Lower lobe of right lung (tissue), 2 donors: ENCODE measurements at regions not wholly inside any gene's neighbourhood (a gene's known extent, or its start where the extent isn't known, plus 50 kb on each side); places are given as distances from the start of the nearest gene placed in this dataset.
"Not testable (repeated sequence)": the region's sequence is repeated elsewhere in the genome, so short reads cannot be mapped to it uniquely, and the experiment has no call there.

Experiments used
- ATAC-seq, 2 donors: fragments of 200-7000 bp; cut with Tn5 transposase; one replicate each; pipeline ENCODE4 v1.9.1; 2020 to 2022; ENCODE audit warnings: mild to moderate bottlenecking in 2 of 2, moderate library complexity in 2 of 2
- DNase-seq: peaks from one replicate; pipeline ENCODE4 v3.0.0-alpha.2; 2020
- H3K27ac ChIP-seq: fragments of 200-600 bp; one replicate; pipeline ENCODE4 v1.8.0; 2022
- H3K27me3 ChIP-seq: fragments of 200-600 bp; one replicate; pipeline ENCODE4 v1.8.0; 2022; ENCODE audit warnings: low read depth
- H3K36me3 ChIP-seq: fragments of 200-600 bp; one replicate; pipeline ENCODE4 v1.8.0; 2022; ENCODE audit warnings: mild to moderate bottlenecking
- H3K4me1 ChIP-seq: fragments of 200-600 bp; one replicate; pipeline ENCODE4 v1.8.0; 2022
- H3K4me3 ChIP-seq: fragments of 200-600 bp; one replicate; pipeline ENCODE4 v1.8.0; 2022; ENCODE audit warnings: mild to moderate bottlenecking
- H3K9me3 ChIP-seq: fragments of 200-600 bp; one replicate; pipeline ENCODE4 v1.8.0; 2022
- CTCF ChIP-seq: fragments of 200-600 bp; IDR thresholded peaks from one replicate; pipeline ENCODE4 v1.8.0; 2022; ENCODE audit warnings: antibody characterized with exemption, mild to moderate bottlenecking
- intact Hi-C: fragments of 100-400 bp; cut with DNase I; formaldehyde crosslinking; loops from one replicate; pipeline ENCODE4 v1.11.0; 2022
- donor health status: DM: no; HTN: yes; CAD: no; lungs with severe emphysema.

GRCh38 chr9:33721674-33722358 is 73.5 kb upstream of the PRSS3 start:
- Histone ChIP-seq H3K27me3 (no peaks in the 10 kb centered on the region), H3K4me1 (peaks cover 19% of the 10 kb centered on the region), H3K27ac (no peak overlapping the region), H3K9me3 (no peaks in the 10 kb centered on the region), H3K36me3 (no peaks in the 10 kb centered on the region), H3K4me3 (no peak overlapping the region)
- peak; percentile 93 for DNase-seq
- intact Hi-C loops: loop anchor here (5.0 kb wide), 1 partner anchor 95 kb away; no protein-coding TSS in a partner anchor
- peak; percentile 90 to 98 for ATAC-seq
- TF ChIP-seq CTCF: peak; percentile 100

DNA sequence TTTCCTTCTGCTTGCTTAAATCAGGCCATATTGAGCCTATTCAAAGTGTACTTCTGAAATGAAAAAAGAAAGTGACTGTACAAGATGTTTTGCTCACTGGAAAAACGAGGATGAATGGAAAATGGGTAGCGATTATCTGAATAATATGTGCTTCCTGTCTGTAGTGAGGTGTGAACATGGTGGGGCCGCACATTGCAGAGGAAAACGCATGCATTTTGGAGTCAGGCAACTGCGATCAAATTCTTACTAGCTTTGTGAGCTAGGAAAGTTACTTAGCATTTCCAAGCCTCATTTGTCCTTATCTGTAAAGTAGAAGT is 73.0 kb upstream of the PRSS3 start:
- DNase-seq (no peak), ATAC-seq (no peak)
- no peak for TF ChIP-seq CTCF
- Histone ChIP-seq H3K9me3 (no peaks in the 10 kb centered on the region), H3K4me3 (no peak overlapping the region), H3K27ac (no peak overlapping the region), H3K27me3 (no peaks in the 10 kb centered on the region), H3K36me3 (no peaks in the 10 kb centered on the region), H3K4me1 (peaks cover 19% of the 10 kb centered on the region)
- intact Hi-C loops: loop anchor here (5.0 kb wide), 1 partner anchor 95 kb away; no protein-coding TSS in a partner anchor

- no peak for ATAC-seq
- DNase-seq: no peak
- H3K36me3 ChIP-seq: no peaks in the 10 kb centered on the region
- H3K27ac ChIP-seq: no peak overlapping the region
- no peaks in the 10 kb centered on the region for H3K27me3 ChIP-seq
- TF ChIP-seq CTCF: no peak
- peaks cover 4% of the 10 kb centered on the region for H3K9me3 ChIP-seq
- intact Hi-C loops: no loop called here
- H3K4me1 ChIP-seq: no peaks in the 10 kb centered on the region
- no peak overlapping the region for H3K4me3 ChIP-seq
Observed at GRCh38 chr9:33728613-33729012, 66.7 kb upstream of the PRSS3 start.

DNA sequence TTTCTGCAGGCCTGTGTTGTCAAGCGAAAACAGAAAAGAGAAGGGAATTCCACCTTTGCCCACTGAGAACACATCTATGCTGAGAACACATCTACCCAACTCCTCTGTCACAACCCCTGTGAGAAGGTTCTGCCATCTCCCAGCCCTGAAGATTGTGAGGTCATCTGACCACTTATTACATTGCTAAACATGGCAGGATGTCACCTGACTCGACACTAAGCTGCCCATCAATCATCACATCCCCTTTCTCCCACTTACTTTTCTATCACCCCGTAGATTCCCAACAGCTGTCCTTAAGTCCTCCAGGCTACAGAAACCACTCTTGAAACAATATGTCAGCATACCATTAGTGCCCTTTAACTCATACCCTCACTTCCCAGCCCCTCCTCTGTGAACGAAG is 64.2 kb upstream of the PRSS3 start:
- Histone ChIP-seq H3K9me3 (peaks cover 4% of the 10 kb centered on the region), H3K36me3 (no peaks in the 10 kb centered on the region), H3K4me3 (no peak overlapping the region), H3K27ac (no peak overlapping the region), H3K27me3 (peaks cover 6% of the 10 kb centered on the region), H3K4me1 (no peaks in the 10 kb centered on the region)
- intact Hi-C loops: no loop called here
- no peak for ATAC-seq
- no peak for DNase-seq
- no peak for TF ChIP-seq CTCF

DNA sequence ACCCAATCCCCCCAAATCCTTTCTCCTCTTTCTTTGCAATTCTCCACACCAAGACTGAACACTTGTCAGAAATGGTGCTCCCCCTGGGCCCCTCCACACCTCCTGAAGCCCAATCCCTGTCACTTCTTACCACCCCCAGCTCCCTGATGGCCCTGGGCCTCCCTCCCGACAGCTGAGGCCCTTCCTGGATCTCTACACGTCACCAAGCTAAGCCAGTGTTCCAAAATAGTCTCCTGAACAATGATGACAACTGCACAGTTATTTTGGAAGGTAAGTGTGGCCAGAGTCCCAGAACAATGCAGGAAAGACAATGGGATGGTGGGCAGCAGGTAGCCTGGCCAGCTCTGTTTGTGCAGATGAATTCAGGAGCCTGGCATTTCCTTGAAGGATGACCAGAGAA is 63.7 kb upstream of the PRSS3 start:
- H3K36me3 ChIP-seq: no peaks in the 10 kb centered on the region
- no peak overlapping the region for H3K4me3 ChIP-seq
- no peak overlapping the region for H3K27ac ChIP-seq
- no peak for TF ChIP-seq CTCF
- H3K4me1 ChIP-seq: no peaks in the 10 kb centered on the region
- H3K27me3 ChIP-seq: peaks cover 11% of the 10 kb centered on the region
- no peak for ATAC-seq
- DNase-seq: no peak
- H3K9me3 ChIP-seq: peaks cover 4% of the 10 kb centered on the region
- intact Hi-C loops: no loop called here

GRCh38 chr9:33734247-33734940 is 61.0 kb upstream of the PRSS3 start:
- intact Hi-C loops, H3K27ac ChIP-seq, H3K4me1 ChIP-seq, H3K9me3 ChIP-seq, ATAC-seq, H3K4me3 ChIP-seq, DNase-seq, H3K36me3 ChIP-seq: not testable (repeated sequence)
- peaks cover 12% of the 10 kb centered on the region for H3K27me3 ChIP-seq

- H3K4me1 ChIP-seq, H3K9me3 ChIP-seq, H3K36me3 ChIP-seq, ATAC-seq, H3K27ac ChIP-seq, DNase-seq, H3K4me3 ChIP-seq, intact Hi-C loops: not testable (repeated sequence)
- H3K27me3 ChIP-seq: peaks cover 12% of the 10 kb centered on the region
Observed at GRCh38 chr9:33734941-33735835, 60.2 kb upstream of the PRSS3 start.
